ENCODE measurements at regions not wholly inside any gene's neighbourhood (a gene's known extent, or its start where the extent isn't known, plus 50 kb on each side); places are given as distances from the start of the nearest gene placed in this dataset.
"Not testable (repeated sequence)": the region's sequence is repeated elsewhere in the genome, so short reads cannot be mapped to it uniquely, and the experiment has no call there.

DNA sequence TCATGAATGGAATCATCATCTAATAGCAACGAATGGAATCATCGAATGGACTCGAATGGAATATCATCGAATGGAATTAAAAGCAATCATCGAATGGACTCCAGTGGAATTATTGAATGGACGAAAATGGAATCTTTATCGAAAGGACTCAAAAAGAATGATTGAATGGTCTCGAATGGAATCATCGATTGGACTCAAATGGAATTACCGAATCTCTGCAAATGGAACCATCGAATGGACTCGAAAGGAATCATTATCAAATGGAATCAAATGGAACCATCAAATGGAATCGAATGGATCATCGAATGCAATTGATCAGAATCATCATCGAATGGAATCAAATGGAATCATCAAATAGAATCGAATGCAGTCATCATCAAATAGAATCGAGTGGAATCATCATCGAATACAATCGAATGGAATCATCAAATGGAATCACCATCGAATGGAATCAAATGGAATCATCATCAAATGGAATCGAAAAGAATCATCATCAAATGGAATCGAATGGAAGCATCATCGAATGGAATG is 225.7 kb downstream of the SHCBP1 start:
- not testable (repeated sequence) for TF ChIP-seq CTCF (IDR thresholded peaks at IDR 0.05; ENCODE audit: low read length); EZH2 (optimal IDR thresholded peaks at IDR 0.05; ENCODE audit: low read depth, low read length)

Data from MM.1S (cell line).